Bone marrow (tissue), 2 donors: ENCODE measurements at regions not wholly inside any gene's neighbourhood (a gene's known extent, or its start where the extent isn't known, plus 50 kb on each side); places are given as distances from the start of the nearest gene placed in this dataset.

Experiments used
- DNase-seq, 2 donors: peaks; one replicate each; lab custom pipeline; 2025; lab: John Stamatoyannopoulos, UW

GRCh38 chr5:2204366-2205184 lies 321.9 kb upstream of the IRX4 start:
- DNase-seq = no peak

- DNase-seq = no peak
Observed at GRCh38 chr5:2203774-2204173, 321.0 kb upstream of the IRX4 start.

- DNase-seq = no peak
Observed at GRCh38 chr5:2201832-2202231, 319.1 kb upstream of the IRX4 start.

GRCh38 chr5:2201421-2201820 lies 318.7 kb upstream of the IRX4 start:
- no peak for DNase-seq

- DNase-seq = no peak
Observed at GRCh38 chr5:2201011-2201410, 318.3 kb upstream of the IRX4 start.

- no peak for DNase-seq
Observed at GRCh38 chr5:2200261-2200950, 317.7 kb upstream of the IRX4 start.

- no peak for DNase-seq
Observed at GRCh38 chr5:2199697-2200096, 317.0 kb upstream of the IRX4 start.

- no peak for DNase-seq
Observed at GRCh38 chr5:2196989-2197619, 314.4 kb upstream of the IRX4 start.

- no peak for DNase-seq
Observed at GRCh38 chr5:2196416-2196815, 313.7 kb upstream of the IRX4 start.

- no peak for DNase-seq
Observed at GRCh38 chr5:2194949-2195348, 312.2 kb upstream of the IRX4 start.

GRCh38 chr5:2194236-2194555 lies 311.5 kb upstream of the IRX4 start:
- no peak for DNase-seq

- no peak for DNase-seq
Observed at GRCh38 chr5:2193542-2194235, 311.0 kb upstream of the IRX4 start.

- DNase-seq = no peak
Observed at GRCh38 chr5:2193142-2193541, 310.4 kb upstream of the IRX4 start.

- DNase-seq = no peak
Observed at GRCh38 chr5:2192496-2192895, 309.8 kb upstream of the IRX4 start.

GRCh38 chr5:2191972-2192371 lies 309.2 kb upstream of the IRX4 start:
- no peak for DNase-seq

- no peak for DNase-seq
Observed at GRCh38 chr5:2190549-2190948, 307.8 kb upstream of the IRX4 start.

GRCh38 chr5:2188661-2189060 lies 305.9 kb upstream of the IRX4 start:
- DNase-seq = no peak

GRCh38 chr5:2188137-2188536 lies 305.4 kb upstream of the IRX4 start:
- DNase-seq = no peak

- DNase-seq = no peak
Observed at GRCh38 chr5:2187687-2188086, 305.0 kb upstream of the IRX4 start.

GRCh38 chr5:2187156-2187555 lies 304.4 kb upstream of the IRX4 start:
- DNase-seq = no peak

- DNase-seq = no peak
Observed at GRCh38 chr5:2186472-2187015, 303.8 kb upstream of the IRX4 start.
